Natural killer cell treated with Interleukin-12 subunit alpha and Interleukin-12 subunit beta and Interleukin-15 and Interleukin-18, amount 100 ng/mL, for 72 hours (primary cell): ENCODE measurements at regions not wholly inside any gene's neighbourhood (a gene's known extent, or its start where the extent isn't known, plus 50 kb on each side); places are given as distances from the start of the nearest gene placed in this dataset.
"Not testable (repeated sequence)": the region's sequence is repeated elsewhere in the genome, so short reads cannot be mapped to it uniquely, and the experiment has no call there.

Experiments
- ATAC-seq, 2 donors: fragments of 150-1000 bp; cut with Tn5 transposase in 1 of 2; sonication (Bioruptor Pico), chemical (Tn5 transposase) in 1 of 2; 2 replicates each; pipeline ENCODE4 v1.10.0; 2021
- DNase-seq: peaks from one replicate; pipeline ENCODE4 v3.0.0; 2022; ENCODE audit warnings: low spot score
- H3K27ac Mint-ChIP-seq, 2 donors: 1 replicate in 1 of 2; 2 replicates in 1 of 2; pipeline ENCODE4 v1.8.0; 2022; ENCODE audit warnings: mixed read lengths in 2 of 2, mild to moderate bottlenecking in 1 of 2, moderate library complexity in 1 of 2
- H3K27me3 Mint-ChIP-seq, 2 donors: 1 replicate in 1 of 2; 2 replicates in 1 of 2; pipeline ENCODE4 v1.8.0; 2022; ENCODE audit warnings: mixed read lengths in 2 of 2
- H3K36me3 Mint-ChIP-seq: one replicate; pipeline ENCODE4 v1.8.0; 2022; ENCODE audit warnings: mixed read lengths
- H3K4me1 Mint-ChIP-seq, 2 donors: 1 replicate in 1 of 2; 2 replicates in 1 of 2; pipeline ENCODE4 v1.8.0; 2022; ENCODE audit warnings: low read depth in 2 of 2, mixed read lengths in 2 of 2, mild to moderate bottlenecking in 1 of 2
- H3K4me3 Mint-ChIP-seq: one replicate; pipeline ENCODE4 v1.8.0; 2022; ENCODE audit warnings: mixed read lengths
- H3K9me3 Mint-ChIP-seq: 2 replicates; pipeline ENCODE4 v1.8.0; 2022; ENCODE audit warnings: mixed read lengths

- no peaks in the 10 kb centered on the region for H3K27me3 Mint-ChIP-seq
- H3K36me3 Mint-ChIP-seq: no peaks in the 10 kb centered on the region
Measured at GRCh38 chr18:67776929-67777328, 260.4 kb upstream of the DSEL start.

GRCh38 chr18:67771271-67771670 is 254.8 kb upstream of the DSEL start:
- Mint-ChIP-seq H3K27ac (no peak overlapping the region), H3K4me3 (no peak overlapping the region), H3K4me1 (no peaks in the 10 kb centered on the region), H3K9me3 (peaks cover 3% of the 10 kb centered on the region), H3K36me3 (no peaks in the 10 kb centered on the region), H3K27me3 (no peaks in the 10 kb centered on the region)
- ATAC-seq: no peak
- DNase-seq: no peak

More at GRCh38 chr18:67776929-67777328, 260.4 kb upstream of the DSEL start:
- ATAC-seq (no peak), DNase-seq (no peak)
- Mint-ChIP-seq H3K4me1 (no peaks in the 10 kb centered on the region), H3K27ac (no peak overlapping the region), H3K4me3 (no peak overlapping the region), H3K9me3 (peaks cover 11% of the 10 kb centered on the region)

GRCh38 chr18:67770520-67770919 is 254.0 kb upstream of the DSEL start:
- peaks cover 5% of the 10 kb centered on the region for H3K9me3 Mint-ChIP-seq
- ATAC-seq: no peak
- H3K27me3 Mint-ChIP-seq: no peaks in the 10 kb centered on the region
- H3K4me3 Mint-ChIP-seq: no peak overlapping the region
- DNase-seq: no peak
- no peaks in the 10 kb centered on the region for H3K4me1 Mint-ChIP-seq
- H3K36me3 Mint-ChIP-seq: no peaks in the 10 kb centered on the region
- H3K27ac Mint-ChIP-seq: no peak overlapping the region

GRCh38 chr18:67766930-67767329 is 250.4 kb upstream of the DSEL start:
- ATAC-seq (no peak), DNase-seq (no peak)
- no peaks in the 10 kb centered on the region for H3K36me3 Mint-ChIP-seq
- H3K27me3 Mint-ChIP-seq: no peaks in the 10 kb centered on the region
- H3K4me1 Mint-ChIP-seq: no peaks in the 10 kb centered on the region
- H3K27ac Mint-ChIP-seq: no peak overlapping the region
- peaks cover 2% of the 10 kb centered on the region for H3K9me3 Mint-ChIP-seq
- H3K4me3 Mint-ChIP-seq: no peak overlapping the region

- H3K4me1 Mint-ChIP-seq, H3K4me3 Mint-ChIP-seq, H3K36me3 Mint-ChIP-seq, H3K9me3 Mint-ChIP-seq, DNase-seq, H3K27me3 Mint-ChIP-seq, H3K27ac Mint-ChIP-seq, ATAC-seq: not testable (repeated sequence)
Measured at GRCh38 chr18:67752211-67752610, 235.7 kb upstream of the DSEL start.

GRCh38 chr18:67742954-67743353 is 226.4 kb upstream of the DSEL start:
- Mint-ChIP-seq H3K36me3 (peaks cover 12% of the 10 kb centered on the region), H3K4me1 (no peaks in the 10 kb centered on the region), H3K9me3 (peaks cover 20% of the 10 kb centered on the region)

GRCh38 chr18:67742525-67742924 is 226.0 kb upstream of the DSEL start:
- Mint-ChIP-seq H3K4me3 (no peak overlapping the region), H3K27me3 (no peaks in the 10 kb centered on the region)
- no peak for ATAC-seq

More at GRCh38 chr18:67742954-67743353, 226.4 kb upstream of the DSEL start:
- Mint-ChIP-seq H3K27me3 (no peaks in the 10 kb centered on the region), H3K27ac (no peak overlapping the region), H3K4me3 (no peak overlapping the region)
- DNase-seq: no peak
- no peak for ATAC-seq

GRCh38 chr18:67735506-67735905 is 219.0 kb upstream of the DSEL start:
- Mint-ChIP-seq H3K9me3 (peaks cover 14% of the 10 kb centered on the region), H3K4me3 (no peak overlapping the region), H3K36me3 (no peaks in the 10 kb centered on the region), H3K27ac (no peak overlapping the region), H3K4me1 (no peaks in the 10 kb centered on the region), H3K27me3 (no peaks in the 10 kb centered on the region)
- ATAC-seq (no peak), DNase-seq (no peak)

More at GRCh38 chr18:67742525-67742924, 226.0 kb upstream of the DSEL start:
- no peaks in the 10 kb centered on the region for H3K4me1 Mint-ChIP-seq
- peaks cover 20% of the 10 kb centered on the region for H3K9me3 Mint-ChIP-seq
- no peak overlapping the region for H3K27ac Mint-ChIP-seq
- no peak for DNase-seq
- H3K36me3 Mint-ChIP-seq: peaks cover 12% of the 10 kb centered on the region

GRCh38 chr18:67733088-67733487 is 216.6 kb upstream of the DSEL start:
- H3K36me3 Mint-ChIP-seq: no peaks in the 10 kb centered on the region
- H3K4me3 Mint-ChIP-seq: no peak overlapping the region
- H3K9me3 Mint-ChIP-seq: peaks cover 14% of the 10 kb centered on the region
- ATAC-seq (no peak), DNase-seq (no peak)
- no peak overlapping the region for H3K27ac Mint-ChIP-seq
- no peaks in the 10 kb centered on the region for H3K4me1 Mint-ChIP-seq
- H3K27me3 Mint-ChIP-seq: no peaks in the 10 kb centered on the region

GRCh38 chr18:67731851-67732250 is 215.3 kb upstream of the DSEL start:
- peaks cover 14% of the 10 kb centered on the region for H3K9me3 Mint-ChIP-seq
- H3K4me3 Mint-ChIP-seq: no peak overlapping the region
- DNase-seq (no peak), ATAC-seq (no peak)
- H3K36me3 Mint-ChIP-seq: no peaks in the 10 kb centered on the region
- H3K27ac Mint-ChIP-seq: no peak overlapping the region
- H3K27me3 Mint-ChIP-seq: no peaks in the 10 kb centered on the region
- H3K4me1 Mint-ChIP-seq: no peaks in the 10 kb centered on the region

GRCh38 chr18:67730886-67731285 is 214.4 kb upstream of the DSEL start:
- no peaks in the 10 kb centered on the region for H3K27me3 Mint-ChIP-seq
- no peak overlapping the region for H3K27ac Mint-ChIP-seq
- H3K36me3 Mint-ChIP-seq: no peaks in the 10 kb centered on the region
- DNase-seq (no peak), ATAC-seq (no peak)
- H3K4me1 Mint-ChIP-seq: no peaks in the 10 kb centered on the region
- peaks cover 11% of the 10 kb centered on the region for H3K9me3 Mint-ChIP-seq
- no peak overlapping the region for H3K4me3 Mint-ChIP-seq

GRCh38 chr18:67728364-67728763 is 211.8 kb upstream of the DSEL start:
- Mint-ChIP-seq H3K4me1 (no peaks in the 10 kb centered on the region), H3K27me3 (no peaks in the 10 kb centered on the region), H3K4me3 (no peak overlapping the region), H3K27ac (no peak overlapping the region), H3K9me3 (peaks cover 15% of the 10 kb centered on the region), H3K36me3 (peaks cover 4% of the 10 kb centered on the region)
- DNase-seq: no peak
- no peak for ATAC-seq

GRCh38 chr18:67726882-67727281 is 210.4 kb upstream of the DSEL start:
- ATAC-seq: no peak
- no peak for DNase-seq
- Mint-ChIP-seq H3K4me3 (no peak overlapping the region), H3K27me3 (no peaks in the 10 kb centered on the region), H3K27ac (no peak overlapping the region), H3K36me3 (peaks cover 4% of the 10 kb centered on the region), H3K9me3 (peaks cover 19% of the 10 kb centered on the region), H3K4me1 (no peaks in the 10 kb centered on the region)

GRCh38 chr18:67717800-67718199 is 201.3 kb upstream of the DSEL start:
- Mint-ChIP-seq H3K27me3 (no peaks in the 10 kb centered on the region), H3K27ac (no peak overlapping the region), H3K4me1 (no peaks in the 10 kb centered on the region), H3K4me3 (no peak overlapping the region), H3K9me3 (peaks cover 5% of the 10 kb centered on the region), H3K36me3 (no peaks in the 10 kb centered on the region)
- ATAC-seq (no peak), DNase-seq (no peak)

- H3K9me3 Mint-ChIP-seq: no peaks in the 10 kb centered on the region
- ATAC-seq: no peak
Measured at GRCh38 chr18:67715567-67715966, 199.0 kb upstream of the DSEL start.

More at GRCh38 chr18:67715567-67715966, 199.0 kb upstream of the DSEL start:
- no peaks in the 10 kb centered on the region for H3K4me1 Mint-ChIP-seq
- no peak overlapping the region for H3K27ac Mint-ChIP-seq
- DNase-seq: no peak
- no peaks in the 10 kb centered on the region for H3K27me3 Mint-ChIP-seq
- H3K4me3 Mint-ChIP-seq: no peak overlapping the region
- H3K36me3 Mint-ChIP-seq: no peaks in the 10 kb centered on the region
